MM.1S (cell line): ENCODE measurements at regions not wholly inside any gene's neighbourhood (a gene's known extent, or its start where the extent isn't known, plus 50 kb on each side); places are given as distances from the start of the nearest gene placed in this dataset.

ENCODE experiments used
- CTCF ChIP-seq: fragments of 300-600 bp; sonication (generic); IDR thresholded peaks from 2 replicates; pipeline ENCODE4 v1.5.1; 2016; ENCODE audit warnings: antibody characterized with exemption, low read length, mixed read lengths
- EZH2 ChIP-seq: fragments of 300-600 bp; sonication (generic); optimal IDR thresholded peaks from 2 replicates; pipeline ENCODE3; 2017; ENCODE audit warnings: low read depth, mild to moderate bottlenecking, antibody characterized with exemption, low read length, mixed read lengths

GRCh38 chr16:66287926-66288325 is 78.6 kb upstream of the CDH5 start:
- TF ChIP-seq CTCF (no peak), EZH2 (no peak)
